ENCODE measurements at regions not wholly inside any gene's neighbourhood (a gene's known extent, or its start where the extent isn't known, plus 50 kb on each side); places are given as distances from the start of the nearest gene placed in this dataset.

DNA sequence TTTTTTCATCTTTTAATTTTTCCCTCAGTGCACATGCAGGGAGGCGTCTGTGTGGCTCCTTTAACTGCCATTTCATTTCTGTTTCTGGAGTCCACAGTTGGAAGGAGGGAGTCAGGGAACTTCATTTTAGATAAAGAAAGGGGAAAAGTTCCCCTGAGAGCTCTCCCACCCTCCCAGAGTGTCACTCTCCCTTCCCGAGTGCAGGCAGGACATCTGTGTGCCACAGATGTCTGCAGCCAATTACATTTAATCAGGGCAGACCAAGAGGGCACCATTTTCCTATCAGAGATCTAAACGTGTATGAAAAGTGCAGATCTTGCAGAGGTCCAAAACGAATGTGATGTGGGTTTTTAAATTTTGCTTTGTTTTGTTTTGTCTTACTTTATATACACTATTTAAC lies 96.6 kb downstream of the PXDC1 start:
- H3K4me1 Mint-ChIP-seq (ENCODE audit: low read depth), result no peaks in the 10 kb centered on the region
- peaks cover 56% of the 10 kb centered on the region for H3K27me3 Mint-ChIP-seq (ENCODE audit: insufficient read depth)
- H3K36me3 Mint-ChIP-seq (ENCODE audit: low read depth), result no peaks in the 10 kb centered on the region
- TF ChIP-seq, protein P1, sequence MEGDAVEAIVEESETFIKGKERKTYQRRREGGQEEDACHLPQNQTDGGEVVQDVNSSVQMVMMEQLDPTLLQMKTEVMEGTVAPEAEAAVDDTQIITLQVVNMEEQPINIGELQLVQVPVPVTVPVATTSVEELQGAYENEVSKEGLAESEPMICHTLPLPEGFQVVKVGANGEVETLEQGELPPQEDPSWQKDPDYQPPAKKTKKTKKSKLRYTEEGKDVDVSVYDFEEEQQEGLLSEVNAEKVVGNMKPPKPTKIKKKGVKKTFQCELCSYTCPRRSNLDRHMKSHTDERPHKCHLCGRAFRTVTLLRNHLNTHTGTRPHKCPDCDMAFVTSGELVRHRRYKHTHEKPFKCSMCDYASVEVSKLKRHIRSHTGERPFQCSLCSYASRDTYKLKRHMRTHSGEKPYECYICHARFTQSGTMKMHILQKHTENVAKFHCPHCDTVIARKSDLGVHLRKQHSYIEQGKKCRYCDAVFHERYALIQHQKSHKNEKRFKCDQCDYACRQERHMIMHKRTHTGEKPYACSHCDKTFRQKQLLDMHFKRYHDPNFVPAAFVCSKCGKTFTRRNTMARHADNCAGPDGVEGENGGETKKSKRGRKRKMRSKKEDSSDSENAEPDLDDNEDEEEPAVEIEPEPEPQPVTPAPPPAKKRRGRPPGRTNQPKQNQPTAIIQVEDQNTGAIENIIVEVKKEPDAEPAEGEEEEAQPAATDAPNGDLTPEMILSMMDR (IDR thresholded peaks at IDR 0.05), result no peak
- H3K27ac Mint-ChIP-seq, result no peak overlapping the region
- no peak for DNase-seq
- H3K4me3 Mint-ChIP-seq, result no peak overlapping the region
- H3K9me3 Mint-ChIP-seq, result no peaks in the 10 kb centered on the region

DNA sequence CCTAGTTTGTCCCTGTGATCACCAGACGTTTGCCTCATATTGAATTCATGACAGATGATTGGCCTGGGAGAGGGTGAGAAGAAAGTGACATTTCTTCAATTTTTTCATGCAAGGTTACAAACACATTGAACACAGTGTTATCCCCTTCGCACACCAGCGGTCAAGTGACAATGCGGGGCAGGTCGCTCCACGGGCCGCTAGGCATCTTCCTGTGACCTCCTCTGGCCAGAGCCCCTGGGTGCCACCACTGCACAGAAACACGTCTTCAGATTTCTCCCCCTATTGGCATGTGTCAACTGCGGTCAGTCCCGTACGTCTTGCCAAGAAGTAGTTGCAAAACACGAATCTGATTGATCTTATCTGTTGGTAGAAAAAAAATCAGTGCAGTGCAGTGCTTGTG lies 97.1 kb downstream of the PXDC1 start:
- H3K27ac Mint-ChIP-seq, result no peak overlapping the region
- H3K27me3 Mint-ChIP-seq (ENCODE audit: insufficient read depth), result peaks cover 56% of the 10 kb centered on the region
- no peaks in the 10 kb centered on the region for H3K36me3 Mint-ChIP-seq (ENCODE audit: low read depth)
- no peaks in the 10 kb centered on the region; the same call in 1 of the 2 replicates for H3K9me3 Mint-ChIP-seq
- no peak overlapping the region for H3K4me3 Mint-ChIP-seq
- DNase-seq, result no peak
- TF ChIP-seq, protein P1 (IDR thresholded peaks at IDR 0.05), result no peak
- no peaks in the 10 kb centered on the region; the same call in 1 of the 2 replicates for H3K4me1 Mint-ChIP-seq (ENCODE audit: low read depth)

DNA sequence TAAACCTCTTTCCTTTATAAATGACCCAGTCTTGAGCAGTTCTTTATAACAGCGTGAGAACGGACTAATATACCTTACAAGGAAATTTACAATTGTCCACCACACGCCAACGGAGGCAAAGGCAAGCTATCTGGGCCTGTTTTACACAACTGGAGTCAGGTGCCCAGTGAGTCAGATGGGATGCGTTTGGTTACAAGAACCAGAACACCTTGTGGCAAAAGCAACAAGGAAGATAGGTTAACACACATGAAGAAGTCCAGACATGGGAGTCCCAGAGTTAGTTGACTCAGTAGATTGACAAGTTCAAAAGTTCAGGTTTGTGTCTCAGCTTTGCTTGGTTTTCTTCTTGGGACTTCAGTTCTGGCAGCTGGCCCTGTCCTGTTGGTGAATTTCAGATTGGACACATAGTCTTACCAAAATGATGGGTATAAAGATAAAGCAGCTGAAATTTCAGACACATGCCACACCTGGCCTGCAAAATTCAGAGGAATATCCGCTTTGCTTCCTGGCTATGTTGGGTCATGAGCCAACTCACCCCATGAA lies 97.9 kb downstream of the PXDC1 start:
- Mint-ChIP-seq H3K27ac (no peak overlapping the region), H3K36me3 (ENCODE audit: low read depth) (no peaks in the 10 kb centered on the region), H3K4me1 (ENCODE audit: low read depth) (no peaks in the 10 kb centered on the region; the same call in 1 of the 2 replicates), H3K9me3 (no peaks in the 10 kb centered on the region; the same call in 1 of the 2 replicates), H3K4me3 (no peak overlapping the region), H3K27me3 (ENCODE audit: insufficient read depth) (peaks cover 57% of the 10 kb centered on the region)
- TF ChIP-seq, protein P1 (IDR thresholded peaks at IDR 0.05), result no peak
- no peak for DNase-seq

DNA sequence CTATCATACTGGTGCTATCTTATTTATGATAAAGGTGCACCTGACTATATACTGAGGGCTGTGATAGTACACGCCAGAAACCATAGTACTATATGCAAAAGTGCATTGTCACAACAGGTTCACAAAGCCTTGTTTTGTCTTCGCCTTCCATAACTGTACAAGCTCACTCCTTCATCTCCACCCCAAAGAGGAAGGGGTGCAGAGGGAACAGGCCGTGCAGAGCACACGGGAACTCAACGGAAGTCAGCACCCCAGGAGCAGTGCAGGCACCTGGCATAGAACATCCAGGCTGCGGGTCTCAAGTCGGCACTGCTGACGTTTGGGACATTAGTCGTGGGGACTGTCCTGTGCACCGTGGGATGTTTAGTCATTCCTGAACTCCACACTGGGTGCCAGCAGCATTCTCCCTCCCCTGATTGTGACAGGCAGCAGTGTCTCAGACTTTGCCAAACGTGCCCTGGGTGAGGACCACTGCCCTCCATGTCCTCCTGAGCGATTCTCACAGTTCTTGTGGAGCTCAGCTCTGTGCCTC lies 99.7 kb downstream of the PXDC1 start:
- no peak overlapping the region for H3K4me3 Mint-ChIP-seq
- no peak overlapping the region for H3K27ac Mint-ChIP-seq
- no peak for DNase-seq
- H3K9me3 Mint-ChIP-seq, result no peaks in the 10 kb centered on the region; the same call in 1 of the 2 replicates
- H3K36me3 Mint-ChIP-seq (ENCODE audit: low read depth), result no peaks in the 10 kb centered on the region
- TF ChIP-seq, protein P1 (IDR thresholded peaks at IDR 0.05), result no peak
- H3K4me1 Mint-ChIP-seq (ENCODE audit: low read depth), result no peaks in the 10 kb centered on the region; the same call in 1 of the 2 replicates
- H3K27me3 Mint-ChIP-seq (ENCODE audit: insufficient read depth), result peaks cover 49% of the 10 kb centered on the region

DNA sequence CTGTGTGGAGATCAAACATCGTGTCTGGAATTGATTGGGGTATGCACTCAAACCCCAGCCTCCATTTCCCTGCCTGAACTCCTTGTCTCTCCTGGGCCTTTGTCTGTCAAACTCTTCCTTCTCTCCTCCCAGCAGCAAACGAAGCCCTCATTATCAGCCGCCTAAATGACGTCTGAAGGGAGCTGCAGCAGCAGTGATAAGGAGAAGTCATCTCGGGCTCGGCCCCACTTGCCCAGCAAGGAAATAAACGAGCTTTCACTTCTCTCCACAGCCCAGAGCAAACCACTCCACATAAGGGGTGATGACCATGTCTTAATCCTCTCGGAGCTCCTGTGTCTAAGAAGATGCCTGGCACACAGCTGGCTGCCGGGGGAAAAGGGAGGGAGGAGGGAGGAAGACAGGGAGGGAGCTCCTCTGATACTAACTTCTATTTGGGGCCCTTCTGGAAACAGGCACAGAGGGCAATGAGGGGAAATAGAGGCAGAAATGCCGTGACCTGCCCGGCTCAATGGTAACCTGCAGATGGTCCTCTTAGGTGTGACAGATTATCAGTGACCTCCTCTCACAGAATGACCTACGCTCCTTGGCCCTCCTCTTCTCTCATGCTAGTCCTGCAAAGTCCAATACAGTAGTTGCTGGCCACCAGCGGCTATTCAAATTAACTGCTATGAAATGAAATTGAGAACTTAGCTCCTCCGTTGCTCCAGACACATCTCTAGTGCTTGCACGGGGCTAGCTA lies 100.4 kb downstream of the PXDC1 start:
- no peak for DNase-seq
- Mint-ChIP-seq H3K4me1 (ENCODE audit: low read depth) (no peaks in the 10 kb centered on the region; the same call in 1 of the 2 replicates), H3K36me3 (ENCODE audit: low read depth) (no peaks in the 10 kb centered on the region), H3K27ac (no peak overlapping the region), H3K9me3 (no peaks in the 10 kb centered on the region; the same call in 1 of the 2 replicates), H3K4me3 (no peak overlapping the region), H3K27me3 (ENCODE audit: insufficient read depth) (peaks cover 45% of the 10 kb centered on the region)
- TF ChIP-seq, protein P1 (IDR thresholded peaks at IDR 0.05), result no peak
